GM21786 (cell line): ENCODE measurements at regions not wholly inside any gene's neighbourhood (a gene's known extent, or its start where the extent isn't known, plus 50 kb on each side); places are given as distances from the start of the nearest gene placed in this dataset.
A peak's percentile ranks its signal among the peaks of the same experiment; 100 is the strongest.
"Not testable (repeated sequence)": the region's sequence is repeated elsewhere in the genome, so short reads cannot be mapped to it uniquely, and the experiment has no call there.

ENCODE experiments used
- ATAC-seq: cut with Tn5 transposase; IDR thresholded peaks from one replicate; pipeline ENCODE4 v1.9.1; 2021; ENCODE audit not compliant: unreplicated experiment

GRCh38 chr12:97977870-97978405, 515.3 kb downstream of the RMST start:
- ATAC-seq = no peak

GRCh38 chr12:97982684-97983083, 520.1 kb downstream of the RMST start:
- no peak for ATAC-seq

GRCh38 chr12:97983796-97984195, 521.2 kb downstream of the RMST start:
- ATAC-seq = no peak

DNA sequence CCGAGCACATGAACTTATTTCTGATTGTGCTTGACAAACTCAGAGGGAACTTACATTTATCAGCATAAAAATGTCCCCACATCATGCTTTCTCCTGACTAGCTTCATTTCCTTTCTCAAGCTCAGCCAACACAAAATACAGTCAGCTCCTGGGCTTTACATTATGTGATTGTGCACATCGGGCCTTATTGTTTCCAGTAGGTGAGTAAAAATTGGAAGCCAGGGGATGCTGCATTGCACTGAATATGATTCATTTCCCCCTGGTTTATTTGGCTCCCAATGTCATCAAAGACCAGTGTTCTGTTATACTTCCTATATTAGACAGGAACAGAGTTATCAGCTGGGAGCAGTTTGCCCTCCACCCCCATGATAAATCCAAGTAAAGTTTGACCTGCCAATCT, 521.8 kb downstream of the RMST start:
- no peak for ATAC-seq

GRCh38 chr12:97984974-97985580, 522.5 kb downstream of the RMST start:
- ATAC-seq = no peak

GRCh38 chr12:97985834-97986233, 523.2 kb downstream of the RMST start:
- ATAC-seq = no peak

GRCh38 chr12:97988588-97988987, 526.0 kb downstream of the RMST start:
- ATAC-seq = not testable (repeated sequence)

GRCh38 chr12:97989366-97989940, 525.9 kb upstream of the TMPO start:
- ATAC-seq = no peak

GRCh38 chr12:97994746-97995484, 520.5 kb upstream of the TMPO start:
- no peak for ATAC-seq

- no peak for ATAC-seq
Observed at GRCh38 chr12:97995559-97995958, 519.8 kb upstream of the TMPO start.

- no peak for ATAC-seq
Observed at GRCh38 chr12:98001430-98001829, 514.0 kb upstream of the TMPO start.

GRCh38 chr12:98002887-98003493, 512.4 kb upstream of the TMPO start:
- peak; percentile 69 for ATAC-seq

DNA sequence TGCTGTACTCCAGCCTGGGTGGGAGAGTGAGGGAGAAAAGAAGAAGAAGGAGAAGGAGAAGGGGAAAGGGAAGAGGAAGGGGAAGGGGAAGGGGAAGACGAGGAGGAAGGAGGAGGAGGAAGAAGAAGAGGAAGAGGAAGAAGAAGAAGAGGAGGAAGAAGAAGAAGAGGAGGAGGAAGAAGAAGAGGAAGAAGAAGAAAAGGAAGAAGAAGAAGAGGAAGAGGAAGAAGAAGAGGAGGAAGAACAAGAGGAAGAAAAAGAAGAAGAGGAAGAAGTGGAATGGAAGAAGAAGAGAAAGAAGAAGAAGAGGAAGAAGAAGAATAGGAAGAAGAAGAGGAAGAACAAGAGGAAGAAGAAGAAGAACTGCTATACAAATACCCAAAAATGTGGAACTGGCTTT, 507.4 kb upstream of the TMPO start:
- ATAC-seq = no peak

DNA sequence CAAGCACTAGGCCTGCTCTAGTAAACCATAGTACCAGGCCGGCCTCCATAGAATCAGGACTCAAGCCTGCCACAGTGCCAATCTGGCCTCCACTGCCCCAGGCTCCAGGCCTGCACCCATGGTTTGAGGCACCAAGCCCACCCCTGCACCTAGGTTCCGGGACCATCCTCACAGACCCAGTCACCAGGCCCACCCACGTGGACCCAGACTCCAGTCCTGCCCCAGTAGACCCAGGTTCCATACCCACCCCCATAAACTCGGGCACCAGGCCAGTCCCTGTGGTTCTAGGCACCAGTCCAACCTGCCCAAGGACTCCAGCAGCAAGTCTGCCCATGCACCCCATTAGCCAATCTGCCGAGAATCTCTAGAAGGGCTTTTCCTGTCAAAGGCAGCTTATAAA, 501.8 kb upstream of the TMPO start:
- ATAC-seq = no peak

- no peak for ATAC-seq
Observed at GRCh38 chr12:98018836-98019235, 496.6 kb upstream of the TMPO start.

- no peak for ATAC-seq
Observed at GRCh38 chr12:98020376-98020775, 495.0 kb upstream of the TMPO start.

GRCh38 chr12:98022961-98023360, 492.4 kb upstream of the TMPO start:
- no peak for ATAC-seq

DNA sequence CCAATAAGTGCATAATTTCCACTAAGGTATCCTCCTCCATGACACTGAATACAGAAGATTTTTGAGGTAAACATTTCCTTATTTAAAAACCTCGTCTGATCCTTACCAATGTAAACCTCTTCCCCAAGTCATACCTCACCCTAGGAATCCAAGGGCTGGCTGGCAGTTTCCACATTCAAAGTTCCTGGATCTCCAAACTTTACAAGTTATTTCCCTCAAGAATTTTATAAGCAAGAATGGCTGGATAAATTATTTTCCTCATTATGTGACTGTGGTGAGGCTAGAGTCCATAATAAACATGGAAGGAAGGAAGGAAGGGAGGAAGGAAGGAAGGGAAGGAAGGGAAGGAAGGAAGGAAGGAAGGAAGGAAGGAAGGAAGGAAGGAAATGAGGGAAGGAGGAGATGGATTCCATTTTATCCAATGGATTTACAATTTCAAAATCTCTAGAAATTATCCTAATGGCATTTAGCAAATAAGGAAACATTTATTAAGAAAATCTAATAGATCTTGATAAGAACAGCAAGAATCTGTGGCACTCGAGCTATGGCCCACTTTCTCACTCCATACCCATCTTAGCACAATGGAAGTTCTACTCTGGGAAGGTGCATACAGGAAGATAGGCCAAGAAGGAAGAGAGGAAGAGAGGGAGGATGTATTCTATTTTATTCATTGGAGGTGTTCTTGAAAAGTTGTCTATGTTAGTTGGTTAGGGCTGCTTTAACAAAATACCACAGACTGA, 477.8 kb upstream of the TMPO start:
- ATAC-seq = no peak

DNA sequence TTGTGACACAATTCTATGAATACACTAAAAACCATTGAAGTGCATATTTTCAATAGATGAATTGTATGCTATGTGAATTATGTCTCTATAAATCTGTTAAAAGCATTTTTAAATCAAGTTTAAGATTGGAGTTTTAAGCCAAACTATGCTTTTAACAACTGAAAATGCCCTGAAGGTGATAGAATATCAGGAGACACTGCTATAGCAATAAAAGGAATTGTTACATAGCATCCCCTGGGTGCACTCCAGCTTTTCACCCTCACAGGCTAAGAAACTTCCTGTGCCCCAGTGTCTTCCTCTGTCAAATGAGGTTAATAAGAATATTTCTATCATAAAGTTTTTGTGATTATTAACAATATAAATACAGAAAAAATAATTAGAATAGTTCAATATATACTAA, 472.7 kb upstream of the TMPO start:
- ATAC-seq = no peak

- ATAC-seq = no peak
Observed at GRCh38 chr12:98045395-98045794, 470.0 kb upstream of the TMPO start.

GRCh38 chr12:98048326-98048725, 467.1 kb upstream of the TMPO start:
- ATAC-seq = no peak
